Hepatocyte (in vitro differentiated cells): ENCODE measurements at regions not wholly inside any gene's neighbourhood (a gene's known extent, or its start where the extent isn't known, plus 50 kb on each side); places are given as distances from the start of the nearest gene placed in this dataset.
A peak's percentile ranks its signal among the peaks of the same experiment; 100 is the strongest.

ENCODE experiments used
- DNase-seq: peaks from one replicate; pipeline ENCODE4 v3.0.0-alpha.2; 2016; ENCODE audit warnings: low spot score
- H2AFZ ChIP-seq: fragments of 200-600 bp; sonication (generic); 2 replicates; pipeline ENCODE4 v1.6.0; 2016; ENCODE audit warnings: antibody characterized with exemption, mild to moderate bottlenecking
- H3K27ac ChIP-seq: fragments of 200-600 bp; sonication (generic); 2 replicates; pipeline ENCODE4 v1.5.1; 2016; ENCODE audit warnings: mild to moderate bottlenecking
- H3K27me3 ChIP-seq: fragments of 200-600 bp; sonication (generic); 2 replicates; pipeline ENCODE4 v1.6.1; 2016
- H3K36me3 ChIP-seq: fragments of 200-600 bp; sonication (generic); replicated peaks from 2 replicates; pipeline ENCODE4 v1.5.1; 2016; ENCODE audit warnings: low read depth; ENCODE audit not compliant: insufficient read depth
- H3K4me1 ChIP-seq: fragments of 200-600 bp; sonication (generic); 2 replicates; pipeline ENCODE4 v1.5.1; 2016; ENCODE audit warnings: mild to moderate bottlenecking, moderate library complexity; ENCODE audit not compliant: insufficient read depth
- H3K4me2 ChIP-seq: fragments of 200-600 bp; sonication (generic); 2 replicates; pipeline ENCODE4 v1.6.0; 2016
- H3K4me3 ChIP-seq: fragments of 200-600 bp; sonication (generic); 2 replicates; pipeline ENCODE4 v1.5.1; 2016; ENCODE audit warnings: mild to moderate bottlenecking
- H3K79me2 ChIP-seq: fragments of 200-600 bp; sonication (generic); 2 replicates; pipeline ENCODE4 v1.6.0; 2017; ENCODE audit warnings: mild to moderate bottlenecking
- H3K9me2 ChIP-seq: fragments of 200-600 bp; sonication (generic); replicated peaks from 2 replicates; pipeline ENCODE4 v1.6.0; 2017; ENCODE audit warnings: mild to moderate bottlenecking; ENCODE audit not compliant: insufficient read depth
- H3K9me3 ChIP-seq: fragments of 200-600 bp; sonication (generic); 2 replicates; pipeline ENCODE4 v1.5.1; 2016; ENCODE audit warnings: low read depth, mild to moderate bottlenecking
- H4K20me1 ChIP-seq: fragments of 200-600 bp; sonication (generic); 2 replicates; pipeline ENCODE4 v1.6.0; 2016; ENCODE audit warnings: mild to moderate bottlenecking; ENCODE audit not compliant: insufficient read depth, poor library complexity, severe bottlenecking
- CTCF ChIP-seq: fragments of 200-600 bp; sonication (generic); IDR thresholded peaks from 2 replicates; pipeline ENCODE4 v1.5.1; 2016; ENCODE audit warnings: antibody characterized with exemption, mild to moderate bottlenecking; ENCODE audit not compliant: poor library complexity
- EZH2 ChIP-seq: fragments of 200-600 bp; sonication (generic); IDR thresholded peaks from 2 replicates; pipeline ENCODE4 v1.6.1; 2016; ENCODE audit warnings: antibody characterized with exemption, mild to moderate bottlenecking, borderline replicate concordance
- EZH2phosphoT487 ChIP-seq: fragments of 200-600 bp; sonication (generic); IDR thresholded peaks from one replicate; pipeline ENCODE4 v1.6.1; 2018; ENCODE audit warnings: antibody characterized with exemption, mild to moderate bottlenecking, low read depth, moderate library complexity; ENCODE audit not compliant: unreplicated experiment, severe bottlenecking
- WGBS: methylation state at CpG from one replicate; pipeline ENCODE4 v1.1.6; 2016; ENCODE audit warnings: low lambda C conversion rate; ENCODE audit errors: missing lambda C conversion rate; 5-methylcytosine and 5-hydroxymethylcytosine counted together

- H3K27me3 ChIP-seq = no peaks in the 10 kb centered on the region
- H3K9me3 ChIP-seq = no peaks in the 10 kb centered on the region
- H4K20me1 ChIP-seq = no peaks in the 10 kb centered on the region
- 64% methylated on average over 9 of the region's 9 CpGs for WGBS
- no peak for TF ChIP-seq EZH2
- no peak overlapping the region for H3K27ac ChIP-seq
- H3K36me3 ChIP-seq = no peaks in the 10 kb centered on the region
- DNase-seq = no peak
- H3K79me2 ChIP-seq = no peaks in the 10 kb centered on the region
- H3K4me1 ChIP-seq = peaks cover 28% of the 10 kb centered on the region
- no peak overlapping the region for H3K4me2 ChIP-seq
- no peaks in the 10 kb centered on the region for H3K9me2 ChIP-seq
- H2AFZ ChIP-seq = no peak overlapping the region
- no peak overlapping the region for H3K4me3 ChIP-seq
Observed at GRCh38 chr10:29860166-29860565, 199.2 kb downstream of the JCAD start.

GRCh38 chr10:29859521-29860130 lies 199.8 kb downstream of the JCAD start:
- Histone ChIP-seq H3K79me2 (no peaks in the 10 kb centered on the region), H3K4me2 (no peak overlapping the region), H3K9me3 (no peaks in the 10 kb centered on the region), H3K4me3 (no peak overlapping the region), H3K4me1 (peaks cover 25% of the 10 kb centered on the region), H4K20me1 (no peaks in the 10 kb centered on the region), H3K27ac (no peak overlapping the region), H2AFZ (no peak overlapping the region), H3K36me3 (no peaks in the 10 kb centered on the region), H3K27me3 (no peaks in the 10 kb centered on the region), H3K9me2 (no peaks in the 10 kb centered on the region)
- DNase-seq = no peak
- WGBS = 79% methylated on average over 6 of the region's 6 CpGs
- TF ChIP-seq EZH2 (no peak), EZH2phosphoT487 (no peak), CTCF (no peak)

GRCh38 chr10:29858702-29859267 lies 200.6 kb downstream of the JCAD start:
- Histone ChIP-seq H3K36me3 (no peaks in the 10 kb centered on the region), H2AFZ (no peak overlapping the region), H3K4me3 (no peak overlapping the region), H3K4me1 (peaks cover 25% of the 10 kb centered on the region), H3K4me2 (peak overlapping the region; percentile 56), H3K27ac (no peak overlapping the region), H3K27me3 (no peaks in the 10 kb centered on the region), H3K79me2 (no peaks in the 10 kb centered on the region), H4K20me1 (no peaks in the 10 kb centered on the region), H3K9me2 (no peaks in the 10 kb centered on the region), H3K9me3 (no peaks in the 10 kb centered on the region)
- TF ChIP-seq CTCF (no peak), EZH2 (no peak), EZH2phosphoT487 (no peak)
- WGBS = 69% methylated on average over 3 of the region's 3 CpGs
- no peak for DNase-seq

GRCh38 chr10:29857843-29858701 lies 201.3 kb downstream of the JCAD start:
- peak overlapping the region; percentile 20 for H3K27ac ChIP-seq
- no peaks in the 10 kb centered on the region for H3K27me3 ChIP-seq
- no peaks in the 10 kb centered on the region for H3K36me3 ChIP-seq
- H2AFZ ChIP-seq = no peak overlapping the region
- no peaks in the 10 kb centered on the region for H3K9me2 ChIP-seq
- H4K20me1 ChIP-seq = no peaks in the 10 kb centered on the region
- H3K79me2 ChIP-seq = no peaks in the 10 kb centered on the region
- H3K4me2 ChIP-seq = peak overlapping the region; percentile 56
- H3K4me3 ChIP-seq = no peak overlapping the region
- 26% methylated on average over 11 of the region's 11 CpGs for WGBS
- peak; percentile 73 for DNase-seq
- H3K9me3 ChIP-seq = no peaks in the 10 kb centered on the region
- peaks cover 25% of the 10 kb centered on the region for H3K4me1 ChIP-seq
- TF ChIP-seq EZH2 (no peak), CTCF (peak; percentile 67), EZH2phosphoT487 (no peak)
